H1 (cell line): ENCODE measurements at regions not wholly inside any gene's neighbourhood (a gene's known extent, or its start where the extent isn't known, plus 50 kb on each side); places are given as distances from the start of the nearest gene placed in this dataset.

Experiments used
- CTCF ChIA-PET: fragments of 300-600 bp; sonication (Branson Sonifier 250); formaldehyde crosslinking; loops from one replicate; lab custom pipeline; 2021; ENCODE audit not compliant: partially characterized antibody; lab: Charles Lee
- POLR2A ChIA-PET: fragments of 300-600 bp; sonication (Branson Sonifier 250); formaldehyde crosslinking; loops from one replicate; lab custom pipeline; 2021; ENCODE audit warnings: inconsistent platforms; ENCODE audit not compliant: partially characterized antibody; lab: Charles Lee
- DNase-seq, 2 experiments: peaks; one replicate each; pipeline versions ENCODE4 v3.0.0 to v3.0.0-alpha.2; 2010 to 2022; ENCODE audit warnings: low spot score in 2 of 2, low read depth in 1 of 2, mixed read lengths in 1 of 2
- FAIRE-seq: peaks from 2 replicates; lab custom pipeline; 2011; peaks lifted over from hg19 to GRCh38; lab: Jason Lieb, UNC
- H2AFZ ChIP-seq: 2 replicates; pipeline ENCODE4 v1.8.1; 2012; ENCODE audit warnings: low read length, inconsistent platforms
- H2AK5ac ChIP-seq: 2 replicates; pipeline ENCODE4 v1.6.1; 2013; ENCODE audit warnings: low read depth, low read length
- H2BK120ac ChIP-seq: replicated peaks from 2 replicates; pipeline ENCODE3; 2013; ENCODE audit warnings: low read depth, low read length, inconsistent platforms
- H2BK12ac ChIP-seq: 2 replicates; pipeline ENCODE4 v1.6.1; 2013; ENCODE audit warnings: low read depth, low read length
- H2BK15ac ChIP-seq: 2 replicates; pipeline ENCODE4 v1.6.1; 2013; ENCODE audit warnings: low read length
- H2BK20ac ChIP-seq: 2 replicates; pipeline ENCODE4 v1.6.1; 2013; ENCODE audit warnings: low read length
- H2BK5ac ChIP-seq: 2 replicates; pipeline ENCODE4 v1.6.1; 2013; ENCODE audit warnings: low read depth, low read length
- H3K14ac ChIP-seq: 2 replicates; pipeline ENCODE4 v1.6.1; 2013; ENCODE audit warnings: inconsistent platforms; ENCODE audit not compliant: insufficient read length
- H3K18ac ChIP-seq: 2 replicates; pipeline ENCODE4 v1.6.1; 2013; ENCODE audit warnings: low read length; ENCODE audit errors: extremely low read depth
- H3K23ac ChIP-seq: 2 replicates; pipeline ENCODE4 v1.6.1; 2013; ENCODE audit warnings: inconsistent platforms; ENCODE audit not compliant: insufficient read length
- H3K23me2 ChIP-seq: 2 replicates; pipeline ENCODE4 v1.6.1; 2013; ENCODE audit warnings: low read depth, low read length
- H3K27ac ChIP-seq: 2 replicates; pipeline ENCODE4 v1.6.1; 2011; ENCODE audit warnings: low read depth, low read length, inconsistent platforms
- H3K27me3 ChIP-seq, 4 experiments: replicated peaks in 1 of 4; 1 replicate in 1 of 4; 2 replicates in 3 of 4; pipeline versions ENCODE4 v1.6.1 to v1.8.1; 2011 to 2013; ENCODE audit warnings: low read length in 3 of 4, mild to moderate bottlenecking in 3 of 4, inconsistent platforms in 2 of 4, mixed read lengths in 2 of 4, moderate library complexity in 1 of 4; ENCODE audit not compliant: control insufficient read depth in 3 of 4, insufficient read depth in 3 of 4; ENCODE audit errors: extremely low read depth in 1 of 4
- H3K36me3 ChIP-seq, 4 experiments: 2 replicates each; pipeline versions ENCODE4 v1.6.1 to v1.8.1; 2011 to 2013; ENCODE audit warnings: mild to moderate bottlenecking in 4 of 4, low read length in 3 of 4, moderate library complexity in 2 of 4, control low read depth in 1 of 4, inconsistent platforms in 1 of 4; ENCODE audit not compliant: insufficient read depth in 4 of 4, control insufficient read depth in 2 of 4
- H3K4ac ChIP-seq: replicated peaks from 2 replicates; pipeline ENCODE3; 2013; ENCODE audit warnings: low read length, low read depth, mixed read lengths, inconsistent platforms; ENCODE audit not compliant: insufficient read length
- H3K4me1 ChIP-seq, 4 experiments: replicated peaks in 1 of 4; 1 replicate in 1 of 4; 2 replicates in 3 of 4; pipeline versions ENCODE4 v1.6.1 to v1.8.1; 2011 to 2013; ENCODE audit warnings: low read length in 3 of 4, inconsistent platforms in 2 of 4, mixed read lengths in 1 of 4; ENCODE audit not compliant: insufficient read depth in 4 of 4, control insufficient read depth in 3 of 4
- H3K4me2 ChIP-seq, 2 experiments: 2 replicates each; pipeline versions ENCODE4 v1.6.1 to v1.8.1; 2011 to 2013; ENCODE audit warnings: low read depth in 2 of 2, low read length in 2 of 2, control low read depth in 1 of 2, inconsistent platforms in 1 of 2, mild to moderate bottlenecking in 1 of 2; ENCODE audit not compliant: insufficient read depth in 1 of 2
- H3K4me3 ChIP-seq, 4 experiments: fragments of 200-600, 300-600 bp in 1 of 4; sonication (generic), shearing (Covaris generic), sonication (Bioruptor Twin) in 1 of 4; 2 replicates each; pipeline versions ENCODE4 v1.5.1 to v1.8.1; 2011 to 2016; ENCODE audit warnings: low read length in 4 of 4, low read depth in 3 of 4, control low read depth in 2 of 4, inconsistent platforms in 2 of 4, mild to moderate bottlenecking in 2 of 4, mixed read lengths in 1 of 4, moderate library complexity in 1 of 4; ENCODE audit not compliant: insufficient read depth in 2 of 4; ENCODE audit errors: extremely low read depth in 1 of 4
- H3K56ac ChIP-seq: replicated peaks from 2 replicates; pipeline ENCODE3; 2013; ENCODE audit warnings: low read depth, mild to moderate bottlenecking, mixed read lengths, low read length, inconsistent platforms; ENCODE audit not compliant: insufficient read length
- H3K79me1 ChIP-seq: 2 replicates; pipeline ENCODE4 v1.6.1; 2013; ENCODE audit warnings: low read depth, low read length, control low read depth
- H3K79me2 ChIP-seq, 2 experiments: 2 replicates each; pipeline versions ENCODE4 v1.6.1 to v1.8.1; 2012 to 2013; ENCODE audit warnings: low read length in 2 of 2, mild to moderate bottlenecking in 2 of 2, inconsistent platforms in 1 of 2; ENCODE audit not compliant: insufficient read depth in 2 of 2, control insufficient read depth in 1 of 2
- H3K9ac ChIP-seq, 4 experiments: replicated peaks in 1 of 4; 1 replicate in 1 of 4; 2 replicates in 3 of 4; pipeline versions ENCODE4 v1.6.1 to v1.8.1; 2011 to 2013; ENCODE audit warnings: low read depth in 3 of 4, low read length in 3 of 4, control low read depth in 2 of 4, mild to moderate bottlenecking in 2 of 4, moderate library complexity in 2 of 4, inconsistent platforms in 1 of 4; ENCODE audit errors: extremely low read depth in 1 of 4
- H3K9me3 ChIP-seq, 2 experiments: 2 replicates each; pipeline versions ENCODE4 v1.6.1 to v1.8.1; 2012 to 2013; ENCODE audit warnings: mild to moderate bottlenecking in 2 of 2, moderate library complexity in 2 of 2, control low read depth in 1 of 2, inconsistent platforms in 1 of 2, low read depth in 1 of 2, low read length in 1 of 2, mixed read lengths in 1 of 2; ENCODE audit not compliant: insufficient read depth in 2 of 2
- H4K20me1 ChIP-seq, 2 experiments: replicated peaks in 1 of 2; 2 replicates each; pipeline versions ENCODE3 to v1.8.1; 2011 to 2013; ENCODE audit warnings: inconsistent platforms in 2 of 2, low read length in 2 of 2, mild to moderate bottlenecking in 1 of 2; ENCODE audit not compliant: insufficient read depth in 2 of 2, control insufficient read depth in 1 of 2
- H4K5ac ChIP-seq: 2 replicates; pipeline ENCODE4 v1.6.1; 2013; ENCODE audit warnings: low read length, low read depth, mixed read lengths, inconsistent platforms; ENCODE audit not compliant: insufficient read length
- H4K8ac ChIP-seq: 2 replicates; pipeline ENCODE4 v1.8.0; 2013; ENCODE audit warnings: mild to moderate bottlenecking, moderate library complexity, low read length, inconsistent platforms; ENCODE audit not compliant: insufficient read depth; ENCODE audit errors: extremely low read depth
- H4K91ac ChIP-seq: replicated peaks from 2 replicates; pipeline ENCODE3; 2013; ENCODE audit warnings: low read length, mixed read lengths, inconsistent platforms; ENCODE audit not compliant: insufficient read length
- RNF2 ChIP-seq: fragments of 200-900, 300-1000 bp; sonication (generic); IDR thresholded peaks from 2 replicates; pipeline ENCODE4 v1.7.1; 2016; ENCODE audit warnings: borderline replicate concordance, low read depth, mild to moderate bottlenecking, antibody characterized with exemption, low read length; ENCODE audit not compliant: poor library complexity, severe bottlenecking; ENCODE audit errors: missing control alignments
- SAP30 ChIP-seq: fragments of 300-600 bp; sonication (generic); IDR thresholded peaks from 2 replicates; pipeline ENCODE4 v1.7.1; 2012; ENCODE audit warnings: low read length, moderate library complexity, mild to moderate bottlenecking, inconsistent platforms; ENCODE audit not compliant: insufficient read depth, insufficient replicate concordance
- WGBS, 2 experiments: shearing (Covaris generic) in 1 of 2; methylation state at CpG; one replicate each; pipeline versions ENCODE4 v1.1.6 to v1.1.7; 2013 to 2015; ENCODE audit warnings: low lambda C conversion rate in 2 of 2, mixed read lengths in 2 of 2, inconsistent platforms in 1 of 2, low coverage in 1 of 2, missing lambda C conversion rate in 1 of 2; ENCODE audit not compliant: insufficient replicate concordance in 2 of 2, insufficient coverage in 1 of 2, insufficient read length in 1 of 2; ENCODE audit errors: extremely low coverage in 1 of 2, missing lambda C conversion rate in 1 of 2; 5-methylcytosine and 5-hydroxymethylcytosine counted together

- H3K4me1 ChIP-seq, result no peaks in the 10 kb centered on the region
- H3K23me2 ChIP-seq, result no peaks in the 10 kb centered on the region
- no peak for DNase-seq
- no peaks in the 10 kb centered on the region for H3K79me2 ChIP-seq
- H2BK120ac ChIP-seq, result no peak overlapping the region
- H2AFZ ChIP-seq, result no peak overlapping the region
- H4K8ac ChIP-seq, result no peak overlapping the region
- no peak overlapping the region for H3K9ac ChIP-seq
- ChIA-PET CTCF (no interaction called here), POLR2A (no interaction called here)
- H3K18ac ChIP-seq, result no peak overlapping the region
- H3K4me2 ChIP-seq, result no peak overlapping the region
- H3K4me3 ChIP-seq, result no peak overlapping the region
- no peaks in the 10 kb centered on the region for H3K36me3 ChIP-seq
- no peak overlapping the region for H3K56ac ChIP-seq
- no peaks in the 10 kb centered on the region for H3K79me1 ChIP-seq
- H4K91ac ChIP-seq, result no peak overlapping the region
- H4K20me1 ChIP-seq, result no peaks in the 10 kb centered on the region
- H3K9me3 ChIP-seq, result no peaks in the 10 kb centered on the region
- H2BK20ac ChIP-seq, result no peak overlapping the region
- no peak overlapping the region for H2BK15ac ChIP-seq
- no peak overlapping the region for H2AK5ac ChIP-seq
- FAIRE-seq, result no peak
- no peak overlapping the region for H3K27ac ChIP-seq
- H4K5ac ChIP-seq, result no peak overlapping the region
- H3K23ac ChIP-seq, result no peak overlapping the region
- H3K27me3 ChIP-seq, result no peaks in the 10 kb centered on the region
- H3K14ac ChIP-seq, result no peak overlapping the region
- H3K4ac ChIP-seq, result no peak overlapping the region
- no peak overlapping the region for H2BK12ac ChIP-seq
- H2BK5ac ChIP-seq, result no peak overlapping the region
- 87% methylated on average over 2 of the region's 2 CpGs; no CpG with 5 or more reads in 1 of the 2 experiments for WGBS, 2 experiments
- TF ChIP-seq RNF2, result no peak
- TF ChIP-seq SAP30, result no peak
These were observed 62.8 kb upstream of the MYO16 start for GRCh38 chr13:108566413-108567170.
